ENCODE measurements at regions not wholly inside any gene's neighbourhood (a gene's known extent, or its start where the extent isn't known, plus 50 kb on each side); places are given as distances from the start of the nearest gene placed in this dataset.

DNA sequence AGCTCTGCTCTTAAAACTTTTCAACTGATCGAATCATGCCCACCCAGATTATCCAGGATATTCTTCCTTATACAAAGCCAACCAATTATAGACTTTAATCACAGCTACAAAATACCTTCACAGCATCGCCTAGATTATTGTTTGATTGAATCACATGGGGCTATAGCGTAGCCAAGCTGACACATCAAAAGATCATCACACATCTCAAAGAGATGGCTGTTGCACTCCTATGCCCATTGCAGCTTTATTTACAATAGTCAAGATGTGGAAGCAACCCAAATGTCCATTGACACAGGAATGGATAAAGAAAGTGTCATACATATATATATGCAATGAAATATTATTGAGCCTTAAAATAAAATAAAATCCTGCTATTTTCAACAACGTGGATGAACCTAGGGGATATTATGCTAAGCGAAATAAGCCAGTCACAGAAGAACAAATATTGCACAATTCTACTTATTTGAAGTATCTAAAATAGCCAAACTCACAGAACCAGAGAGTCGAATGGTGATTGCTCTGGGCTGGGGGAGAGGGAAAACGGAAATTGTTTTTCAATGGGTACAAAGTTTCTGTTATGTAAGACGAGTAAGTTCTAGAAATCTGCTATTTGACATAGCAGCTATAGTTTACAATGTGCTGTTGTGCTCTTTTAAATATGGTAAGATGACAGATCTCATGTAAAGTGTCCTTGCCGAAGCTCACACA lies 60.9 kb upstream of the ERCC4 start:
- no peak for DNase-seq (ENCODE audit: low spot score)

DNA sequence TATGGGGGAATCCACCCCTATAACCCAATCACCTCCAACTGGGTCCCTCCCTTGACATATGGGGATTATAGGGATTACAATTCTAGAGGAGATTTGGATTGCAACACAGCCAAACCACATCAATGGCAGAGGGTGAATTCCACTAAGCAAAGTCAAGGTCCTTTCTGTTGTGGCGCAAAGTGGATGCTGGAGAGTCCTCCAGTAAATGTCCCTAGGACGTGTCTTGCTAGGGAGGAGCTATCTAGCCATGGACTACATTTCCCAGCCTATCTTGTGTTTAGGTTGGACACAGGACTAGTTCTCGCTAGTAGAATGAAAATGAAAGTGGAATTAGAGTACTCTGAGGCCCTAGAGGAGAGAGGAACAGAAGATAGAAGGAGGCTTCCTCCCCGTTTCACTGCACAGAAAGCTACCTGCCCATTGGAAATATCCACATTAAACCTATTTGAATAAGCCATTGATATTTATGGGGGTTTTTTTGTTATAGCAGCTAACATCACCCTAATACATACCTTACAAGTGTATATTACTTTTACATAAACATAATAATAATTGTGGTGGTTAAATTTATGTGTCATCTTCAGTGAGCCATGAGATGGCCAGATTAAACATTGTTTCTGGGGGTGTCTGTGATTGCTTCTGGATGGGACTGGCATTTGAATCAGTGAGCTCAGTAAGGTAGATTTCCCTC lies 56.7 kb upstream of the ERCC4 start:
- no peak for DNase-seq (ENCODE audit: low spot score)

DNA sequence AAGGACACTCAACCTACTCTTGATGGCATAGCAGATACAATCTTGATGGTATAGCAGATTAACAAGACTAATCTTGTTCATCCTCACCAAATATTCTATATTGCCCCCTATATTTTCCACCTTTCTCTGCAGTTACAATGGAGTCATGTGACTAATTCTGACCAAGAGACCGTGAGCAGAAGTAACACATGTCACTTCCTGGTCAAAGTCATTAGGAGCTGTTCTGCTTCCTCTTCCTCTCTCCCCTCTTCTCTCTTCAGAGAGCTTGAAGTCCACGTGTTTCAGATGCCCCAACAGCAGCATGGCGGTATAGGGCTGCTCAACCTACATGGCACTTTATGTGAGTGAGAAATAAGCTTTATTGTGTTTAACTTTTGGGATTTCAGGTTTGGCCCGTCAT lies 55.3 kb upstream of the ERCC4 start:
- DNase-seq (ENCODE audit: low spot score): no peak

DNA sequence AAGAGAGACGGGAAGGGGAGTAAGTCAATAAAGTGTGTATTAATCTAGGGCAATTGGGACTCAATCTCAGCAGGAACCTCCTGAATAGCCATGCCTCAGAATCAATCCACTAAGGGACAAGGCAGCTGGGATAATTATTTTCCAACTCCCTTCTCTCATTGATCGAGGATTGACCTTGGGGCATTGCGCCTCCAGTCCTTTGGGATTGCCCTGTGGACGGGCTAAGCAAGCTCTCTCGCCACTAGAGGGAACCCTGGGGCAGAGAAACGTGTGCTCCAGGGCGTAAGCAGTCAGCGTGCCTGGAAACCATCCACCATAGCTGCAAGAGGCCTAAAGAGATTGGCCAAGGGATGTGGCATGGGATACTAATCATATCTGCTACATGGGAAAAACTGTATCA lies 53.9 kb upstream of the ERCC4 start:
- peak; percentile 88 for DNase-seq (ENCODE audit: low spot score)

All from mucosa of gallbladder (tissue), 1 donor.